GM19193 (cell line): ENCODE measurements at regions not wholly inside any gene's neighbourhood (a gene's known extent, or its start where the extent isn't known, plus 50 kb on each side); places are given as distances from the start of the nearest gene placed in this dataset.

Experiments
- POLR2A ChIP-seq: IDR thresholded peaks from 4 replicates; pipeline ENCODE4 v1.6.1; 2011; ENCODE audit not compliant: insufficient read depth, insufficient read length; ENCODE audit errors: extremely low read depth

- no peak for TF ChIP-seq POLR2A
Measured at GRCh38 chr15:70313099-70314017, 215.6 kb upstream of the TLE3 start.

- no peak for TF ChIP-seq POLR2A
Measured at GRCh38 chr15:70311821-70312220, 214.1 kb upstream of the TLE3 start.

GRCh38 chr15:70309716-70310115 lies 212.0 kb upstream of the TLE3 start:
- TF ChIP-seq POLR2A, result no peak

- no peak for TF ChIP-seq POLR2A
Measured at GRCh38 chr15:70308735-70309434, 211.2 kb upstream of the TLE3 start.

GRCh38 chr15:70308011-70308734 lies 210.5 kb upstream of the TLE3 start:
- no peak for TF ChIP-seq POLR2A

- no peak for TF ChIP-seq POLR2A
Measured at GRCh38 chr15:70306582-70306981, 208.9 kb upstream of the TLE3 start.

GRCh38 chr15:70306081-70306480 lies 208.4 kb upstream of the TLE3 start:
- no peak for TF ChIP-seq POLR2A

GRCh38 chr15:70303981-70304380 lies 206.3 kb upstream of the TLE3 start:
- TF ChIP-seq POLR2A, result no peak

GRCh38 chr15:70302360-70302759 lies 204.6 kb upstream of the TLE3 start:
- no peak for TF ChIP-seq POLR2A

GRCh38 chr15:70301396-70301795 lies 203.7 kb upstream of the TLE3 start:
- no peak for TF ChIP-seq POLR2A

- TF ChIP-seq POLR2A, result peak; percentile 16
Measured at GRCh38 chr15:70299931-70300869, 202.5 kb upstream of the TLE3 start.

GRCh38 chr15:70297465-70298058 lies 199.8 kb upstream of the TLE3 start:
- no peak for TF ChIP-seq POLR2A

GRCh38 chr15:70294731-70295305 lies 197.1 kb upstream of the TLE3 start:
- TF ChIP-seq POLR2A, result no peak
